ENCODE measurements at regions not wholly inside any gene's neighbourhood (a gene's known extent, or its start where the extent isn't known, plus 50 kb on each side); places are given as distances from the start of the nearest gene placed in this dataset.

DNA sequence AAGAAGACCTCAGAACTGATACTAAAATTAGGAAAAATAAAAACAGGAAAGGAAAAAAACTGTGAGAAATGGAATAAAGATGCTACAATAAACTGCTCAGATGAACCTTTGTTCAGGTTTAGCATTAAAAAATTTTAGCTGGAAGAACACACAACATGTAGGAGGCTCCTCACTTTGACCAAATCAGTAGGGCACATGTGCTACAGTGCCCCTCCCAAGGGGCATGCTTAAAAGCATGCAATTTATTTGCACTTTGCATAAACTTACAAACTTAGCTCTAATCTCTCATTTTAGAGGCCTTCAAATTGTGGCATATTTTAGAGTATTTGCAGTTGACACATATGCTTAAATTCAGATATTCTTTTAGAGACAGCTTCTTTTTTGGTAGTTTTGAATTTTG lies 570.2 kb downstream of the UTRN start:
- Histone ChIP-seq H3K27me3 (ENCODE audit: control insufficient read depth, insufficient read depth, low read length) (no peaks in the 10 kb centered on the region), H3K9me3 (ENCODE audit: control insufficient read depth, insufficient read depth, low read length) (no peaks in the 10 kb centered on the region), H3K9ac (ENCODE audit: low read depth, low read length) (no peak overlapping the region), H3K4me3 (ENCODE audit: low read depth, low read length) (no peak overlapping the region), H3K4me1 (ENCODE audit: control insufficient read depth, insufficient read depth, low read length) (no peaks in the 10 kb centered on the region), H3K36me3 (ENCODE audit: control insufficient read depth, insufficient read depth, low read length) (no peaks in the 10 kb centered on the region)

DNA sequence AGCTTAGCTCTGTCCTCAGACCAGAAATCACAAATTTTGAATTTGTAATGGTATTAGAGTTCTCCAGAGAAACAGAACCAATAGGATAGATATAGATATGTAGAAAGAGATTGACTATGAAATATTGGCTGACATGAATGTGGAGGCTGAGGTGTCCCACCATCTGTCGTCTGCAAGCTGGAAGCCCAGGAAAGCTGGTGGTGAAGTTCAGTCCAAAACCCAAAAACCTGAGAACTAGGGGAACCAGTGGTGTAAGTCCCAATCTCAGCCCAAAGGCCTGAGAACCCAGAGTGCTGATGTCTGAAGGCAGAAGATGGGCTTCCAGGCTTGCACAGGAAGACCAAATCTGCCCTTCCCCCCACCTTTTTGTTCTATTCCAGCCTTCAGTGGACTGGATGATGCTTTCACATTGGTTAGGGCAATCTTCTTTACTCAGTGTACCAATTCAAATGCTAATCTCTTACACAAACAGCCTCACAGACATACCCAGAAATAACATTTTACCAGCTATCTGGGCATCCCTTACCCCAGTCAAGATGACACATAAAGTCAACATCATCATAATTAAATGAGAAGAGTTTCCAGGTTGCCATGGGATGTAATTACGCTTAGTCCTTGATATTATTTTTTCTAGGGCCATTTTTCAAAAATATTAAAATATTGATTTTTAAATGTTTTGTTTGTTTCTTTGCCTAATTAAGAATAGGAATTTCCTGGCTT lies 570.8 kb downstream of the UTRN start:
- Histone ChIP-seq H3K4me1 (ENCODE audit: control insufficient read depth, insufficient read depth, low read length) (no peaks in the 10 kb centered on the region), H3K4me3 (ENCODE audit: low read depth, low read length) (no peak overlapping the region), H3K9me3 (ENCODE audit: control insufficient read depth, insufficient read depth, low read length) (no peaks in the 10 kb centered on the region), H3K27me3 (ENCODE audit: control insufficient read depth, insufficient read depth, low read length) (no peaks in the 10 kb centered on the region), H3K9ac (ENCODE audit: low read depth, low read length) (no peak overlapping the region), H3K36me3 (ENCODE audit: control insufficient read depth, insufficient read depth, low read length) (no peaks in the 10 kb centered on the region)

DNA sequence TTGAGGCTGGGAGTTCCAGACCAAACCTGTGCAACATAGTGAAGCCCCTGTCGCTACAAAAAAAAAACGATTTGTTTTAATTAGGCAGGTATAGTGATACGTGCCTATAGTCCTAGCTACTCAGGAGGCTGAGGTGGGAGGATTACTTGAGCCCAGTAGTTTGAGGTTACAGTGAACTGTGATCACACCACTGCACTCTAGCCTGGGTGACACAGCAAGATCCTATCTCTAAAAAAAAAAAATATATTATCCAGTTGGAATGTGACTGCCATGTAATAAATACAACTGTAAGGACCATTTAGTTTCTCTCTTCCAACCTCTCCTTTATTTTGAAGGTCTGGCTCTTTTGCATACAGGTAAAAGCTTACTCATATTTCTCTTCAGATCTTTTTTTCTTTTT lies 571.5 kb downstream of the UTRN start:
- no peak overlapping the region for H3K9ac ChIP-seq (ENCODE audit: low read depth, low read length)
- H3K4me3 ChIP-seq (ENCODE audit: low read depth, low read length): no peak overlapping the region
- no peaks in the 10 kb centered on the region for H3K36me3 ChIP-seq (ENCODE audit: control insufficient read depth, insufficient read depth, low read length)
- H3K9me3 ChIP-seq (ENCODE audit: control insufficient read depth, insufficient read depth, low read length): no peaks in the 10 kb centered on the region
- H3K4me1 ChIP-seq (ENCODE audit: control insufficient read depth, insufficient read depth, low read length): no peaks in the 10 kb centered on the region
- no peaks in the 10 kb centered on the region for H3K27me3 ChIP-seq (ENCODE audit: control insufficient read depth, insufficient read depth, low read length)

- Histone ChIP-seq H3K9ac (ENCODE audit: low read depth, low read length) (no peak overlapping the region), H3K27me3 (ENCODE audit: control insufficient read depth, insufficient read depth, low read length) (no peaks in the 10 kb centered on the region), H3K9me3 (ENCODE audit: control insufficient read depth, insufficient read depth, low read length) (no peaks in the 10 kb centered on the region), H3K4me1 (ENCODE audit: control insufficient read depth, insufficient read depth, low read length) (no peaks in the 10 kb centered on the region), H3K4me3 (ENCODE audit: low read depth, low read length) (no peak overlapping the region), H3K36me3 (ENCODE audit: control insufficient read depth, insufficient read depth, low read length) (no peaks in the 10 kb centered on the region)
These were observed 572.0 kb downstream of the UTRN start for GRCh38 chr6:144857086-144857485.

DNA sequence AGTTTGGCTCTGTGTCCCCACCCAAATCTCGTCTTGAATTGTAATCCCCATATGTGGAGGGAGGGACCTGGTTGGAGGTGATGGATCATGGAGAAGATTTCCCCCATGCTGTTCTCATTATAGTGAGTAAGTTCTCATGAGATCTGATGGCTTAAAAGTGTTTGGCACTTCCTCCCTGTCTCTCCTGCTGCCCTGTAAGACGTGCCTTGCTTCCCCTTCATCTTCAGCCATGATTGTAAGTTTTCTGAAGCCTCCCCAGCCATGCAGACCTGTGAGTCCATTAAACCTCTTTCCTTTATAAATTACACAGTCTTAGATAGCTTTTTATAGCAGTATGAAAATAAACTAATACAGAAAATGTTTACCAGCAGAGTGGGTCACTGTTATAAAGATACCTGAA lies 577.6 kb downstream of the UTRN start:
- no peak overlapping the region for H3K4me3 ChIP-seq (ENCODE audit: low read depth, low read length)

GRCh38 chr6:144867761-144868160 lies 582.6 kb downstream of the UTRN start:
- H3K9me3 ChIP-seq (ENCODE audit: control insufficient read depth, insufficient read depth, low read length): peaks cover 7% of the 10 kb centered on the region
- H3K27me3 ChIP-seq (ENCODE audit: control insufficient read depth, insufficient read depth, low read length): no peaks in the 10 kb centered on the region
- no peak overlapping the region for H3K4me3 ChIP-seq (ENCODE audit: low read depth, low read length)

More for the DNA sequence above, 577.6 kb downstream of the UTRN start:
- Histone ChIP-seq H3K4me1 (ENCODE audit: control insufficient read depth, insufficient read depth, low read length) (no peaks in the 10 kb centered on the region), H3K9ac (ENCODE audit: low read depth, low read length) (no peak overlapping the region), H3K27me3 (ENCODE audit: control insufficient read depth, insufficient read depth, low read length) (no peaks in the 10 kb centered on the region), H3K36me3 (ENCODE audit: control insufficient read depth, insufficient read depth, low read length) (no peaks in the 10 kb centered on the region), H3K9me3 (ENCODE audit: control insufficient read depth, insufficient read depth, low read length) (peaks cover 7% of the 10 kb centered on the region)

DNA sequence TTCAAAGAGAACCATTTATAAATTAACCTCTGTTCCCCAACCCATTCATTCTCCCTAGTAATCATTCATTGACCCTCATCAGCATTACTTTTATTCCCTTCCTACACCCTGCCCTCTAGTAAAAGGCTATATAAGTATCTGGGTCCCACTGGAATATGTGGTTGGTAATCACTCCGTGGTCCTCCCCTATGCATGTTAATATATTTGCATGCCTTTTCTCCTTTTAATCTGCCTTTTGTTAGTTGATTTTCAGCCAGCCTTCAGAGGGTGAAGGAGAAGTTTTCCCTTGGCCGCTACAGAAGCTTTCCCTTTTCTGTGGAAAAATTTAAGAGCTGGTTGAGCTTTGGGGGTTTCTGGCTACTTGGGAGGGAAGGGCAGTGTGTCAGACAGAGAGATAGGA lies 585.6 kb downstream of the UTRN start:
- H3K4me1 ChIP-seq (ENCODE audit: control insufficient read depth, insufficient read depth, low read length): peaks cover 9% of the 10 kb centered on the region
- H3K9me3 ChIP-seq (ENCODE audit: control insufficient read depth, insufficient read depth, low read length): peaks cover 9% of the 10 kb centered on the region
- no peaks in the 10 kb centered on the region for H3K27me3 ChIP-seq (ENCODE audit: control insufficient read depth, insufficient read depth, low read length)
- H3K36me3 ChIP-seq (ENCODE audit: control insufficient read depth, insufficient read depth, low read length): peaks cover 2% of the 10 kb centered on the region
- H3K9ac ChIP-seq (ENCODE audit: low read depth, low read length): no peak overlapping the region
- no peak overlapping the region for H3K4me3 ChIP-seq (ENCODE audit: low read depth, low read length)

More at GRCh38 chr6:144867761-144868160, 582.6 kb downstream of the UTRN start:
- Histone ChIP-seq H3K4me1 (ENCODE audit: control insufficient read depth, insufficient read depth, low read length) (peaks cover 9% of the 10 kb centered on the region), H3K36me3 (ENCODE audit: control insufficient read depth, insufficient read depth, low read length) (no peaks in the 10 kb centered on the region), H3K9ac (ENCODE audit: low read depth, low read length) (no peak overlapping the region)

DNA sequence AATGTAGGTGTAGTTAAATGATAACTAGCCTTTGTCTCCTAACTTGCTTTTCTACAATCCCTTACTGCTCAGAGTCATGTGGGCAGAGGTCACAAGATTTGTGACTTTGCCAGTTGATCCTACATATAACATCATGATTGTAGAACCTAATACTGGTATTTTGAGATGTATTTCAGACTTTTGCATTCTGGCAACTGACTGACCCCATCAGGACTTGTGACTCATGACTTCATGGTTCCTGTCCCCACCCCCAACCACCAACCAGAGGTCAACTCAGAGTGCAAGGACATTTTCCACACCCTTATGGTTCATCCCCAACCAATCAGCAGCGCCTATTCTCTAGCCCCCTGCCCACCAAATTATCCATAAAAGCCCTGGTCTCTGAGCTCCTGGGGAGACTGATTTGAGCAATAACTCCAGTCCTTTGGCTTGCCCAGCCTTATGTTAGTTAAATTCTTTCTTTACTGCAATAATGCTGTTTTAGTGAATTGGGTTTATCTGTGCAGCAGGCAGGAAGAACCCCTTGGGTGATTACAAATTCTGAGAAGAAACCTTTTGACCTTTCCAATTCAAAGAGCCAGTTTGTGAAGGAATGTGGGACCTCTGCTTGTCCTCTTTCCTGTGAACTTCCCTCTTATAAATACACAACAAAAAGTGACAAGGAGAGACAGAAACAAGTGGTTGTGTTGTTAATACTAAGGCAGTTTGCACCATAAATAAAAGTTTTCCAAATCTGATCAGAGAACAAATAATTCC lies 588.7 kb downstream of the UTRN start:
- Histone ChIP-seq H3K36me3 (ENCODE audit: control insufficient read depth, insufficient read depth, low read length) (peaks cover 2% of the 10 kb centered on the region), H3K4me1 (ENCODE audit: control insufficient read depth, insufficient read depth, low read length) (peaks cover 7% of the 10 kb centered on the region), H3K4me3 (ENCODE audit: low read depth, low read length) (no peak overlapping the region), H3K9ac (ENCODE audit: low read depth, low read length) (no peak overlapping the region), H3K9me3 (ENCODE audit: control insufficient read depth, insufficient read depth, low read length) (peaks cover 9% of the 10 kb centered on the region), H3K27me3 (ENCODE audit: control insufficient read depth, insufficient read depth, low read length) (no peaks in the 10 kb centered on the region)

DNA sequence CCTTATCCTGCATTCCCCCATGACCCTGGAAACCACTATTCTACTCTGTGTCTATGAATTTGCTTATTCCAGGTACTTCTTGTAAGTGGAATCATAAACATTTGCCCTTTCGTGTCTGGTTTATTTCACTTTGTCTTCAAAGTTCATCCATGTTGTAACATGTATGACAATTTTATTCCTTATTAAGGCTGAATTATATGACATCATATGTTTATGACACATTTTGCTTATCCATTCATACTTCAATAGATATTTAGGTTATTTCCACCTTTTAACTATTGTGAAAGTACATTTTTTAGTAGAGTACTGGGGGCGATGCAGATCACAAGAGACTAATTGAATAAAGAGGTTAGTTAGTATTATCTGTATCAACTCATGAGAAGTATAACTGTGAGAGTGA lies 591.6 kb downstream of the UTRN start:
- Histone ChIP-seq H3K9ac (ENCODE audit: low read depth, low read length) (no peak overlapping the region), H3K36me3 (ENCODE audit: control insufficient read depth, insufficient read depth, low read length) (peaks cover 2% of the 10 kb centered on the region), H3K4me1 (ENCODE audit: control insufficient read depth, insufficient read depth, low read length) (no peaks in the 10 kb centered on the region), H3K27me3 (ENCODE audit: control insufficient read depth, insufficient read depth, low read length) (no peaks in the 10 kb centered on the region), H3K4me3 (ENCODE audit: low read depth, low read length) (no peak overlapping the region), H3K9me3 (ENCODE audit: control insufficient read depth, insufficient read depth, low read length) (peaks cover 9% of the 10 kb centered on the region)

- H3K9me3 ChIP-seq (ENCODE audit: control insufficient read depth, insufficient read depth, low read length): peaks cover 9% of the 10 kb centered on the region
- H3K4me3 ChIP-seq (ENCODE audit: low read depth, low read length): no peak overlapping the region
- H3K36me3 ChIP-seq (ENCODE audit: control insufficient read depth, insufficient read depth, low read length): peaks cover 2% of the 10 kb centered on the region
- no peaks in the 10 kb centered on the region for H3K27me3 ChIP-seq (ENCODE audit: control insufficient read depth, insufficient read depth, low read length)
- H3K4me1 ChIP-seq (ENCODE audit: control insufficient read depth, insufficient read depth, low read length): no peaks in the 10 kb centered on the region
- no peak overlapping the region for H3K9ac ChIP-seq (ENCODE audit: low read depth, low read length)
These were observed 592.0 kb downstream of the UTRN start for GRCh38 chr6:144877118-144877517.

DNA sequence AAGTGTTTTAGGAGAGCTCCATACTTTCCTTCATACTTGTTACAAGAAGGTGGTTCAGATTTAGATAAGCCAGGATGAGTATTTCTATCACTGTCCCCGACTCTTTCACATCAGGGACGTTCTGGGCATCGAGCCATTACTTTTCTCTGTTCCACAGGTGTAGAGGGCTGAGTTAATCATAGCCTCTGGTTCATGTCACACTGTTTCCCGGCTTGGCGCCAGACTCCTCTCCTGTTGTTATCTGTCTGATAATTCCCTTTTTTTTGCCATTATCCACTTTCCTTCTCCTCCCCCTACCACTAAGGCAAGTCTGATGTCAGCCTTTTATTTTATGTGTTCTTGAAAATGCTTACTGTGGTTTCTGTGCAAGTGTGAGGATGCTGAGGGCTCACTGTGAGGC lies 593.4 kb downstream of the UTRN start:
- no peak overlapping the region for H3K9ac ChIP-seq (ENCODE audit: low read depth, low read length)
- H3K4me1 ChIP-seq (ENCODE audit: control insufficient read depth, insufficient read depth, low read length): no peaks in the 10 kb centered on the region
- H3K36me3 ChIP-seq (ENCODE audit: control insufficient read depth, insufficient read depth, low read length): peaks cover 2% of the 10 kb centered on the region
- no peaks in the 10 kb centered on the region for H3K27me3 ChIP-seq (ENCODE audit: control insufficient read depth, insufficient read depth, low read length)
- H3K9me3 ChIP-seq (ENCODE audit: control insufficient read depth, insufficient read depth, low read length): peaks cover 6% of the 10 kb centered on the region
- no peak overlapping the region for H3K4me3 ChIP-seq (ENCODE audit: low read depth, low read length)

- Histone ChIP-seq H3K36me3 (ENCODE audit: control insufficient read depth, insufficient read depth, low read length) (no peaks in the 10 kb centered on the region), H3K9me3 (ENCODE audit: control insufficient read depth, insufficient read depth, low read length) (no peaks in the 10 kb centered on the region), H3K4me3 (ENCODE audit: low read depth, low read length) (no peak overlapping the region), H3K27me3 (ENCODE audit: control insufficient read depth, insufficient read depth, low read length) (no peaks in the 10 kb centered on the region), H3K4me1 (ENCODE audit: control insufficient read depth, insufficient read depth, low read length) (no peaks in the 10 kb centered on the region), H3K9ac (ENCODE audit: low read depth, low read length) (no peak overlapping the region)
These were observed 594.3 kb downstream of the UTRN start for GRCh38 chr6:144879436-144879835.
